RWPE1 (cell line): ENCODE measurements at regions not wholly inside any gene's neighbourhood (a gene's known extent, or its start where the extent isn't known, plus 50 kb on each side); places are given as distances from the start of the nearest gene placed in this dataset.

Experiments
- CTCF ChIA-PET: fragments of 350-600 bp; sonication (Branson Sonifier 250); formaldehyde crosslinking; extraction: SDS; loops from one replicate; lab custom pipeline; 2021; lab: Yijun Ruan, JAX
- POLR2A ChIA-PET: fragments of 400-600 bp; formaldehyde crosslinking; extraction: SDS; loops from one replicate; lab custom pipeline; 2020; ENCODE audit warnings: antibody characterized with exemption; ENCODE audit not compliant: low non-redundant PET; lab: Yijun Ruan, JAX
- DNase-seq: peaks from one replicate; pipeline ENCODE4 v3.0.0; 2012; ENCODE audit warnings: low spot score
- H3K27ac ChIP-seq: fragments of 450-650 bp; 2 replicates; pipeline ENCODE4 v1.5.1; 2017
- CTCF ChIP-seq: fragments of 450-650 bp; conservative IDR thresholded peaks from 2 replicates; pipeline ENCODE4 v1.5.1; 2017; ENCODE audit warnings: low read depth, mild to moderate bottlenecking

- H3K27ac ChIP-seq, result no peak overlapping the region
- ChIA-PET CTCF (no interaction called here), POLR2A (no interaction called here)
- TF ChIP-seq CTCF, result no peak
- DNase-seq, result no peak
These were observed 739.9 kb downstream of the XPNPEP1 start for GRCh38 chr10:109183366-109183765.

GRCh38 chr10:109178591-109178990 lies 744.7 kb downstream of the XPNPEP1 start:
- DNase-seq, result no peak
- POLR2A ChIA-PET, result no interaction called here
- CTCF ChIA-PET, result no interaction called here
- no peak overlapping the region for H3K27ac ChIP-seq
- no peak for TF ChIP-seq CTCF

GRCh38 chr10:109174526-109174925 lies 748.8 kb downstream of the XPNPEP1 start:
- H3K27ac ChIP-seq, result no peak overlapping the region
- ChIA-PET CTCF (no interaction called here), POLR2A (no interaction called here)
- DNase-seq, result no peak
- TF ChIP-seq CTCF, result no peak

- ChIA-PET CTCF (no interaction called here), POLR2A (no interaction called here)
- no peak for DNase-seq
- no peak overlapping the region for H3K27ac ChIP-seq
- no peak for TF ChIP-seq CTCF
These were observed 749.4 kb downstream of the XPNPEP1 start for GRCh38 chr10:109173937-109174336.

GRCh38 chr10:109173121-109173520 lies 750.2 kb downstream of the XPNPEP1 start:
- CTCF ChIA-PET, result no interaction called here
- no peak for TF ChIP-seq CTCF
- no peak overlapping the region for H3K27ac ChIP-seq
- DNase-seq, result no peak
- POLR2A ChIA-PET, result no interaction called here

- DNase-seq, result no peak
- no peak for TF ChIP-seq CTCF
- no peak overlapping the region for H3K27ac ChIP-seq
- CTCF ChIA-PET, result no interaction called here
- POLR2A ChIA-PET, result no interaction called here
These were observed 756.4 kb downstream of the XPNPEP1 start for GRCh38 chr10:109166935-109167334.

- ChIA-PET CTCF (no interaction called here), POLR2A (no interaction called here)
- no peak for DNase-seq
- H3K27ac ChIP-seq, result no peak overlapping the region
- TF ChIP-seq CTCF, result no peak
These were observed 764.0 kb downstream of the XPNPEP1 start for GRCh38 chr10:109159351-109159750.
